ENCODE measurements at regions not wholly inside any gene's neighbourhood (a gene's known extent, or its start where the extent isn't known, plus 50 kb on each side); places are given as distances from the start of the nearest gene placed in this dataset.

DNA sequence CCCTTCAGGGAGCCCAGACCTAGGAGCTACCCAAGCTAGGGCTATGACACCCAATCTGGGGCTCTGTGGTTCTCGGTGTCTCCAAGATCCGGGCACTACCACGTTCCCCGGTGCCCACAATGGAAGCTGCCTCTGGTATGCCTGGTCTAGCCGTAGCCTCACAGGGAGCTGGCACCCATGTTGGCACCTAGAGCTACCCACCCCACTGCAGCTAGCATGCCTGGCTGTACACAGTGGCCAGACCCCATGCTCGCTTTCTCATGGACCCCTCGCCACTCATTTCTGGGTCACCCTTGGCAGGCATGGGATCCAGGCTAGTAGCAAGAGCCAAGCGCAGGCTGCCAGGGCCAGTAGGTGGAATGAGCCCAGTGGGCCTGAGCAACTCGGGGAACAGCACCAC lies 109.0 kb downstream of the CYLC2 start:
- no peaks in the 10 kb centered on the region for H3K36me3 ChIP-seq (replicated peaks; ENCODE audit: low read depth, low read length)
- no peak overlapping the region for H2AFZ ChIP-seq (ENCODE audit: low read depth, low read length)
- H3K27me3 ChIP-seq (ENCODE audit: low read depth, low read length): no peaks in the 10 kb centered on the region
- TF ChIP-seq, protein P1, sequence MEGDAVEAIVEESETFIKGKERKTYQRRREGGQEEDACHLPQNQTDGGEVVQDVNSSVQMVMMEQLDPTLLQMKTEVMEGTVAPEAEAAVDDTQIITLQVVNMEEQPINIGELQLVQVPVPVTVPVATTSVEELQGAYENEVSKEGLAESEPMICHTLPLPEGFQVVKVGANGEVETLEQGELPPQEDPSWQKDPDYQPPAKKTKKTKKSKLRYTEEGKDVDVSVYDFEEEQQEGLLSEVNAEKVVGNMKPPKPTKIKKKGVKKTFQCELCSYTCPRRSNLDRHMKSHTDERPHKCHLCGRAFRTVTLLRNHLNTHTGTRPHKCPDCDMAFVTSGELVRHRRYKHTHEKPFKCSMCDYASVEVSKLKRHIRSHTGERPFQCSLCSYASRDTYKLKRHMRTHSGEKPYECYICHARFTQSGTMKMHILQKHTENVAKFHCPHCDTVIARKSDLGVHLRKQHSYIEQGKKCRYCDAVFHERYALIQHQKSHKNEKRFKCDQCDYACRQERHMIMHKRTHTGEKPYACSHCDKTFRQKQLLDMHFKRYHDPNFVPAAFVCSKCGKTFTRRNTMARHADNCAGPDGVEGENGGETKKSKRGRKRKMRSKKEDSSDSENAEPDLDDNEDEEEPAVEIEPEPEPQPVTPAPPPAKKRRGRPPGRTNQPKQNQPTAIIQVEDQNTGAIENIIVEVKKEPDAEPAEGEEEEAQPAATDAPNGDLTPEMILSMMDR (IDR thresholded peaks at IDR 0.05; ENCODE audit: low read depth, low read length): no peak
- TF ChIP-seq EZH2phosphoT487 (IDR thresholded peaks at IDR 0.05; ENCODE audit: low read depth): no peak
- H3K9me3 ChIP-seq (ENCODE audit: insufficient read depth, low read length): no peaks in the 10 kb centered on the region
- H3K79me2 ChIP-seq (ENCODE audit: low read length): no peaks in the 10 kb centered on the region
- no peak overlapping the region for H3K9ac ChIP-seq (ENCODE audit: low read length)
- H3K4me3 ChIP-seq (ENCODE audit: low read length): no peak overlapping the region
- H3K4me2 ChIP-seq (ENCODE audit: low read length): no peak overlapping the region
- H3K4me1 ChIP-seq (ENCODE audit: low read length): no peaks in the 10 kb centered on the region
- H4K20me1 ChIP-seq (ENCODE audit: insufficient read depth, low read length): no peaks in the 10 kb centered on the region
- H3K27ac ChIP-seq (ENCODE audit: low read length): no peak overlapping the region

DNA sequence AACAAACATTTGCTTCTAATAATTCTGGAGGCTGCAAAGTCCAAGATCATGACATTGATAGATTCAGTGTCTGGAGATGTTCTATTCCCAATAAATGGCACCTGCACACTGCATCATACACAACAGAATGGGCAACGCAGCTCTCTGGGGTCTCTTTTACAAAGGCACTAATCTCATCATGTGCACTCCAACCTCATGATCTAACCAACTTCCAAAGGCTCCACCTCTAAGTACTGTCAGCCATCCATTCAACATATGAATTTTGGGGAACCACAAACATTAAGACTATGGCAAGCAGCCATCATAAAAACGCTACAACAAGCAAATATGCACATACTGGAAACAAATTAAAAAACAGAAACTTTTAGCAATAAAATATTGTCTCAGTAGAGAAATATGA lies 121.1 kb downstream of the CYLC2 start:
- no peak overlapping the region for H3K9ac ChIP-seq (ENCODE audit: low read length)
- no peak overlapping the region for H3K4me3 ChIP-seq (ENCODE audit: low read length)
- H3K36me3 ChIP-seq (replicated peaks; ENCODE audit: low read depth, low read length): no peaks in the 10 kb centered on the region
- H3K9me3 ChIP-seq (ENCODE audit: insufficient read depth, low read length): no peaks in the 10 kb centered on the region
- H3K27ac ChIP-seq (ENCODE audit: low read length): no peak overlapping the region
- H3K4me2 ChIP-seq (ENCODE audit: low read length): no peak overlapping the region
- H3K27me3 ChIP-seq (ENCODE audit: low read depth, low read length): no peaks in the 10 kb centered on the region
- TF ChIP-seq, protein P1 (IDR thresholded peaks at IDR 0.05; ENCODE audit: low read depth, low read length): no peak
- no peak for TF ChIP-seq EZH2phosphoT487 (IDR thresholded peaks at IDR 0.05; ENCODE audit: low read depth)
- H2AFZ ChIP-seq (ENCODE audit: low read depth, low read length): no peak overlapping the region
- H3K79me2 ChIP-seq (ENCODE audit: low read length): no peaks in the 10 kb centered on the region
- no peaks in the 10 kb centered on the region for H3K4me1 ChIP-seq (ENCODE audit: low read length)
- H4K20me1 ChIP-seq (ENCODE audit: insufficient read depth, low read length): no peaks in the 10 kb centered on the region

DNA sequence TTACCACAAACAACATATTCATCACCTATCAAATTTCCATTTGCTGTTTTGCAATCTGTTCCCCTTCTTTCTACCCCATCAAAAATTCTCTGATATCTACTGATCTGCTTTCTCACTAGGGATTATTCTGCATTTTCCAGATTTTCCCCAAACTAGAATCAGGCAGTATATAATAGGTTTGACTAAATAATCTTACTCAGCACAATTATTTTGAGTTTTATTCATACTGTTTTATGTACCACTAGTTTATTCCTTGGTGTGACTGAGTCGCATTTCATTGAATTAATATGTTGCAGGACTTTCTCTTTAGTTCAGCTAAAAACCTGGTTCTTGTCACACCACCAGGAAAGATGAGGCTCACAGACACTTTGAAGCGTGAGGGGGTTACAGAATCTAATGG lies 131.4 kb downstream of the CYLC2 start:
- Histone ChIP-seq H2AFZ (ENCODE audit: low read depth, low read length) (no peak overlapping the region), H3K9ac (ENCODE audit: low read length) (no peak overlapping the region), H3K4me3 (ENCODE audit: low read length) (no peak overlapping the region), H3K9me3 (ENCODE audit: insufficient read depth, low read length) (no peaks in the 10 kb centered on the region), H3K4me2 (ENCODE audit: low read length) (no peak overlapping the region), H4K20me1 (ENCODE audit: insufficient read depth, low read length) (no peaks in the 10 kb centered on the region), H3K27ac (ENCODE audit: low read length) (no peak overlapping the region), H3K36me3 (replicated peaks; ENCODE audit: low read depth, low read length) (no peaks in the 10 kb centered on the region), H3K4me1 (ENCODE audit: low read length) (no peaks in the 10 kb centered on the region), H3K27me3 (ENCODE audit: low read depth, low read length) (no peaks in the 10 kb centered on the region), H3K79me2 (ENCODE audit: low read length) (no peaks in the 10 kb centered on the region)
- TF ChIP-seq, protein P1 (IDR thresholded peaks at IDR 0.05; ENCODE audit: low read depth, low read length): no peak
- no peak for TF ChIP-seq EZH2phosphoT487 (IDR thresholded peaks at IDR 0.05; ENCODE audit: low read depth)

DNA sequence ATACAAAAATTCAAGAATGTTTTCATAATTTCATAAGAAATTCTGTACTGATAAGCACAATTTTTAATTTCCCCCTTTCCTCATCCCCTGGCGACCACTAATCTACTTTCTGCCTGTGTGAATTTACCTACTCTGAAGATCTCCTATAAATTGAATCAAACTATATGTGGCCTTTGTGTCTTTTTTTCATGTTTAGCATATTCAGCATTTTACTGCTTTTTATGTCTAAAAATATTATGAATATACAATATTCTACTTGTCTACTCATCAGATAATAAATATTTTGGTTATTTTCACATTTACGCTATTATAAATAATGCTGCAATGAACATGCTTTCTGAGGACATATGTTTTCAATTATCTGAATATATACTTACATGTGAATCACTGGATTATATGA lies 144.8 kb downstream of the CYLC2 start:
- no peak for TF ChIP-seq EZH2phosphoT487 (IDR thresholded peaks at IDR 0.05; ENCODE audit: low read depth)
- TF ChIP-seq, protein P1 (IDR thresholded peaks at IDR 0.05; ENCODE audit: low read depth, low read length): no peak
- no peaks in the 10 kb centered on the region for H3K9me3 ChIP-seq (ENCODE audit: insufficient read depth, low read length)
- no peaks in the 10 kb centered on the region for H3K36me3 ChIP-seq (replicated peaks; ENCODE audit: low read depth, low read length)

More for the DNA sequence above, 144.8 kb downstream of the CYLC2 start:
- no peaks in the 10 kb centered on the region for H3K4me1 ChIP-seq (ENCODE audit: low read length)
- H3K27ac ChIP-seq (ENCODE audit: low read length): no peak overlapping the region
- H3K4me3 ChIP-seq (ENCODE audit: low read length): no peak overlapping the region
- H3K79me2 ChIP-seq (ENCODE audit: low read length): no peaks in the 10 kb centered on the region
- no peak overlapping the region for H3K4me2 ChIP-seq (ENCODE audit: low read length)
- H4K20me1 ChIP-seq (ENCODE audit: insufficient read depth, low read length): no peaks in the 10 kb centered on the region
- no peak overlapping the region for H2AFZ ChIP-seq (ENCODE audit: low read depth, low read length)
- H3K9ac ChIP-seq (ENCODE audit: low read length): no peak overlapping the region
- no peaks in the 10 kb centered on the region for H3K27me3 ChIP-seq (ENCODE audit: low read depth, low read length)

Data from OCI-LY3 (cell line).